ENCODE measurements at regions not wholly inside any gene's neighbourhood (a gene's known extent, or its start where the extent isn't known, plus 50 kb on each side); places are given as distances from the start of the nearest gene placed in this dataset.
"Not testable (repeated sequence)": the region's sequence is repeated elsewhere in the genome, so short reads cannot be mapped to it uniquely, and the experiment has no call there.

DNA sequence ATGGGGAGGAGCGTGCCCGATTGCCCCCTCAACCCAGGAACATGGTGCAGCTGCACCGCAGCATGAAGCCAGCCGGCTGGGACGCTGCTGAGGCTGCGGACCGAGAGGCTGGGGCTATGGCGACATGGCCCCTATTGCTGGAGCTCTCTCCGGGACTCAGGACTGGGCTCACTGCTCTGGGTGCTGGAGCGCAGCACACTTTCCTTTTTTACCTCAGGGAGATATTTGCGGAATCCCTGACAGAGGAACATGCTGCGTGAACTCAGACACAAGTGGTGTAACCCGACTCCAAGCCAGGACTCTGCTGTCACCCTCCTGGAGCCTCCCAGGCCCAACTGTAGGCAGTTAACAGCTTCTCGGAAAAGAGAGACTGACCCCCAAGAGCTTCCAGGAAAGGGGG, 137.2 kb upstream of the NBPF9 start:
- TF ChIP-seq, protein P1, sequence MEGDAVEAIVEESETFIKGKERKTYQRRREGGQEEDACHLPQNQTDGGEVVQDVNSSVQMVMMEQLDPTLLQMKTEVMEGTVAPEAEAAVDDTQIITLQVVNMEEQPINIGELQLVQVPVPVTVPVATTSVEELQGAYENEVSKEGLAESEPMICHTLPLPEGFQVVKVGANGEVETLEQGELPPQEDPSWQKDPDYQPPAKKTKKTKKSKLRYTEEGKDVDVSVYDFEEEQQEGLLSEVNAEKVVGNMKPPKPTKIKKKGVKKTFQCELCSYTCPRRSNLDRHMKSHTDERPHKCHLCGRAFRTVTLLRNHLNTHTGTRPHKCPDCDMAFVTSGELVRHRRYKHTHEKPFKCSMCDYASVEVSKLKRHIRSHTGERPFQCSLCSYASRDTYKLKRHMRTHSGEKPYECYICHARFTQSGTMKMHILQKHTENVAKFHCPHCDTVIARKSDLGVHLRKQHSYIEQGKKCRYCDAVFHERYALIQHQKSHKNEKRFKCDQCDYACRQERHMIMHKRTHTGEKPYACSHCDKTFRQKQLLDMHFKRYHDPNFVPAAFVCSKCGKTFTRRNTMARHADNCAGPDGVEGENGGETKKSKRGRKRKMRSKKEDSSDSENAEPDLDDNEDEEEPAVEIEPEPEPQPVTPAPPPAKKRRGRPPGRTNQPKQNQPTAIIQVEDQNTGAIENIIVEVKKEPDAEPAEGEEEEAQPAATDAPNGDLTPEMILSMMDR (IDR thresholded peaks at IDR 0.05), result not testable (repeated sequence)
- not testable (repeated sequence) for TF ChIP-seq EP300, POLR2A (IDR thresholded peaks at IDR 0.05)

Measured in ovary (tissue), 3 donors.